GM21447 (cell line): ENCODE measurements at regions not wholly inside any gene's neighbourhood (a gene's known extent, or its start where the extent isn't known, plus 50 kb on each side); places are given as distances from the start of the nearest gene placed in this dataset.
"Not testable (repeated sequence)": the region's sequence is repeated elsewhere in the genome, so short reads cannot be mapped to it uniquely, and the experiment has no call there.

Experiments
- ATAC-seq: cut with Tn5 transposase; IDR thresholded peaks from one replicate; pipeline ENCODE4 v1.9.1; 2021; ENCODE audit not compliant: unreplicated experiment

GRCh38 chr21:41612674-41613532 is 104.9 kb upstream of the TMPRSS2 start:
- ATAC-seq: no peak

- no peak for ATAC-seq
Measured at GRCh38 chr21:41611966-41612606, 104.1 kb upstream of the TMPRSS2 start.

- ATAC-seq: no peak
Measured at GRCh38 chr21:41611441-41611840, 103.5 kb upstream of the TMPRSS2 start.

- ATAC-seq: not testable (repeated sequence)
Measured at GRCh38 chr21:41610840-41611115, 102.8 kb upstream of the TMPRSS2 start.

GRCh38 chr21:41610042-41610839 is 102.3 kb upstream of the TMPRSS2 start:
- ATAC-seq: no peak

GRCh38 chr21:41606706-41607105 is 98.7 kb upstream of the TMPRSS2 start:
- no peak for ATAC-seq

GRCh38 chr21:41605934-41606285 is 98.0 kb upstream of the TMPRSS2 start:
- ATAC-seq: no peak

GRCh38 chr21:41605178-41605933 is 97.4 kb upstream of the TMPRSS2 start:
- ATAC-seq: no peak

GRCh38 chr21:41604583-41605041 is 96.7 kb upstream of the TMPRSS2 start:
- ATAC-seq: no peak

GRCh38 chr21:41603476-41603875 is 95.5 kb upstream of the TMPRSS2 start:
- ATAC-seq: no peak

GRCh38 chr21:41602531-41602930 is 94.6 kb upstream of the TMPRSS2 start:
- ATAC-seq: no peak

GRCh38 chr21:41601573-41602368 is 93.8 kb upstream of the TMPRSS2 start:
- no peak for ATAC-seq

GRCh38 chr21:41600961-41601572 is 93.1 kb upstream of the TMPRSS2 start:
- ATAC-seq: no peak

- no peak for ATAC-seq
Measured at GRCh38 chr21:41600556-41600955, 92.6 kb upstream of the TMPRSS2 start.

GRCh38 chr21:41600116-41600515 is 92.2 kb upstream of the TMPRSS2 start:
- ATAC-seq: no peak

GRCh38 chr21:41598561-41599431 is 90.8 kb upstream of the TMPRSS2 start:
- no peak for ATAC-seq

- ATAC-seq: no peak
Measured at GRCh38 chr21:41597811-41598231, 89.9 kb upstream of the TMPRSS2 start.

- ATAC-seq: no peak
Measured at GRCh38 chr21:41597227-41597626, 89.3 kb upstream of the TMPRSS2 start.
